Stimulated activated CD4-positive, alpha-beta T cell treated with anti-CD3 and anti-CD28 coated beads, Interleukin-15, amount 100 ng/mL, for 1 hour (primary cell): ENCODE measurements at regions not wholly inside any gene's neighbourhood (a gene's known extent, or its start where the extent isn't known, plus 50 kb on each side); places are given as distances from the start of the nearest gene placed in this dataset.
"Not testable (repeated sequence)": the region's sequence is repeated elsewhere in the genome, so short reads cannot be mapped to it uniquely, and the experiment has no call there.

ENCODE experiments used
- DNase-seq, 2 donors: peaks; one replicate each; pipeline ENCODE4 v3.0.0-alpha.2; 2020; ENCODE audit warnings: low read depth in 1 of 2, low spot score in 1 of 2

GRCh38 chr4:106602711-106603110 is 234.1 kb upstream of the GIMD1 start:
- DNase-seq: no peak

- no peak for DNase-seq
Measured at GRCh38 chr4:106601519-106601918, 232.9 kb upstream of the GIMD1 start.

- DNase-seq: no peak
Measured at GRCh38 chr4:106595906-106596305, 227.3 kb upstream of the GIMD1 start.

GRCh38 chr4:106594291-106594952 is 225.8 kb upstream of the GIMD1 start:
- DNase-seq: no peak

GRCh38 chr4:106588891-106589290 is 220.3 kb upstream of the GIMD1 start:
- no peak for DNase-seq

GRCh38 chr4:106587558-106587957 is 219.0 kb upstream of the GIMD1 start:
- no peak for DNase-seq

GRCh38 chr4:106585915-106586349 is 217.4 kb upstream of the GIMD1 start:
- DNase-seq: no peak

- DNase-seq: no peak
Measured at GRCh38 chr4:106584337-106584989, 215.9 kb upstream of the GIMD1 start.

- no peak for DNase-seq
Measured at GRCh38 chr4:106583567-106583966, 215.0 kb upstream of the GIMD1 start.

GRCh38 chr4:106583108-106583507 is 214.5 kb upstream of the GIMD1 start:
- no peak for DNase-seq

- no peak for DNase-seq
Measured at GRCh38 chr4:106582103-106582502, 213.5 kb upstream of the GIMD1 start.

GRCh38 chr4:106579236-106579635 is 210.7 kb upstream of the GIMD1 start:
- no peak for DNase-seq

GRCh38 chr4:106569146-106570031 is 200.8 kb upstream of the GIMD1 start:
- DNase-seq: no peak

GRCh38 chr4:106565727-106566126 is 197.1 kb upstream of the GIMD1 start:
- DNase-seq: no peak

GRCh38 chr4:106563637-106564036 is 195.1 kb upstream of the GIMD1 start:
- not testable (repeated sequence) for DNase-seq

- no peak for DNase-seq
Measured at GRCh38 chr4:106551724-106552123, 183.1 kb upstream of the GIMD1 start.

GRCh38 chr4:106548446-106549044 is 180.0 kb upstream of the GIMD1 start:
- no peak for DNase-seq

- no peak for DNase-seq
Measured at GRCh38 chr4:106546370-106546769, 177.8 kb upstream of the GIMD1 start.

GRCh38 chr4:106542609-106543008 is 174.0 kb upstream of the GIMD1 start:
- not testable (repeated sequence) for DNase-seq

GRCh38 chr4:106541253-106541652 is 172.7 kb upstream of the GIMD1 start:
- DNase-seq: no peak

GRCh38 chr4:106530821-106531220 is 162.2 kb upstream of the GIMD1 start:
- DNase-seq: no peak

- no peak for DNase-seq
Measured at GRCh38 chr4:106530024-106530361, 161.4 kb upstream of the GIMD1 start.
